ENCODE measurements at regions not wholly inside any gene's neighbourhood (a gene's known extent, or its start where the extent isn't known, plus 50 kb on each side); places are given as distances from the start of the nearest gene placed in this dataset.
"Not testable (repeated sequence)": the region's sequence is repeated elsewhere in the genome, so short reads cannot be mapped to it uniquely, and the experiment has no call there.

GRCh38 chr1:10914056-10914455, 98.4 kb upstream of the TARDBP start:
- no peak for DNase-seq (ENCODE audit: low spot score)

- DNase-seq (ENCODE audit: low spot score) = no peak
These were observed 96.9 kb upstream of the TARDBP start for GRCh38 chr1:10915594-10915993.

- no peak for DNase-seq (ENCODE audit: low spot score)
These were observed 96.1 kb upstream of the TARDBP start for GRCh38 chr1:10916311-10916710.

DNA sequence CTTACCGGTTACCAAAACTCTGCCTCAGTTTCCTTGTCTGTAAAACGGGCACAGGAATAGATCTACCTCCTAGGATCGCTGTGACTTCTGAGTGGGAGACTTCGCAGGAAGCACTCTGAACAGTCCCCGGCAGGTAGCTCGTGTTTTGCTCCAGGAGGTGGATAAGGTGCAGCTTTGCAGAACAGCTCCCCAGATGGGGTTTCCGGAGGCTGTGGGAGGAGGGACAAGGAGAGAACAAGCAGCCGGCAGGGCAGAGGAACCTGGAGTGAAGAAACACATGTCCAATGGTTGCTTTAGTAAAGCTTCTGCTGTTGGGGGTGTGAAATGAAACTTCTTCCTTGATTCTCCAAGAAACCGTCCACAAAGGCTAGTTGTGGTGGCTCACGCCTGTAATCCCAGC, 95.5 kb upstream of the TARDBP start:
- DNase-seq (ENCODE audit: low spot score) = no peak

- DNase-seq (ENCODE audit: low spot score) = no peak
These were observed 94.7 kb upstream of the TARDBP start for GRCh38 chr1:10917513-10918454.

DNA sequence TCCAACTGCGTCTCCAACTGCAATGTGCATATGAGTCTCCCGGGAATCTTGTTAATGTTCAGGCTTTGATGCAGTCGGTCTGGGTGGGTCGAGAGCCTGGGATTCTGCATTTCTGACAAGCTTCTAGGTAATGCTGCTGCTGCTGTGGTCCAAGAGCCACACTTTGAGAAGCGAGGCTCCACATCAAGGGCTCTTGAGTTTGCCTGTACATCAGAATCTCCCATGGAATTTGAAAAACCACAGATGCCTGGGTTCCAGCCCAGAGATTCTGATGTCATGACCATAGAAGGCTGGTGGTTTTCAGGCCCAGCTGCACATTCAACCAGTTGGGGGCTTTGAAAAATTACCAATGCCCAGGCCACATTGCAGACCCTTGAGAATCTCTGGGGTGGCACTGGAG, 93.9 kb upstream of the TARDBP start:
- peak; percentile 63 for DNase-seq (ENCODE audit: low spot score)

- no peak for DNase-seq (ENCODE audit: low spot score)
These were observed 92.3 kb upstream of the TARDBP start for GRCh38 chr1:10920063-10920626.

DNA sequence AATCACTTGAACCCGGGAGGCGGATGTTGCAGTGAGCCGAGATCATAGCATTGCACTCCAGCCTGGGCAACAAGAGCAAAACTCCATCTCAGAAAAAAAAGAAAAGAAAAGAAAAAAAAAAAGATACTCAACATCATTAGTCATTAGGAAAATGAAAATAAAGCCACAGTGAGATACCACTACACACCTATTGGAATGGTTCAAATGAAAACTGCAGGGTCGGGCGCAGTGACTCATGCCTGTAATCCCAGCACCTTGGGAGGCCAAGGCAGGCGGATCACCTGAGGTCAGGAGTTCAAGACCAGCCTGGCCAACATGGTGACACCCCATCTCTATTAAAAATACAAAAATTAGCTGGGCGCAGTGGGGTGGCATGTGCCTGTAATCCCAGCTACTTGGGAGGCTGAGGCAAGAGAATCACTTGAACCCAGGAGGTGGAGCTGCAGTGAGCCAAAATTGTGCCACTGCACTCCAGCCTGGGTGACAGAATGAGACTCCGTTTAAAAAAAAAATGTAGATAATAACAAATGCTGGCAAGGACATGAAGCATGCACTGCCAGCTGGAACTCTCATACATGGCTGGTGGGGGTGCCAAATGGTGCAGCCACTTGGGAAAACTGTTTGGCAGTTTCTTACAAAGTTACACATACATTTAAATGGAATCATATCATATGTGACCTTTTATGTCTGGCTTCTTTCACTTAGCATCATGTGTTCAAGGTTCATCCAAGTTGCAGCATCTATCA, 90.0 kb upstream of the TARDBP start:
- not testable (repeated sequence) for DNase-seq (ENCODE audit: low spot score)

GRCh38 chr1:10924030-10924429, 88.4 kb upstream of the TARDBP start:
- no peak for DNase-seq (ENCODE audit: low spot score)

DNA sequence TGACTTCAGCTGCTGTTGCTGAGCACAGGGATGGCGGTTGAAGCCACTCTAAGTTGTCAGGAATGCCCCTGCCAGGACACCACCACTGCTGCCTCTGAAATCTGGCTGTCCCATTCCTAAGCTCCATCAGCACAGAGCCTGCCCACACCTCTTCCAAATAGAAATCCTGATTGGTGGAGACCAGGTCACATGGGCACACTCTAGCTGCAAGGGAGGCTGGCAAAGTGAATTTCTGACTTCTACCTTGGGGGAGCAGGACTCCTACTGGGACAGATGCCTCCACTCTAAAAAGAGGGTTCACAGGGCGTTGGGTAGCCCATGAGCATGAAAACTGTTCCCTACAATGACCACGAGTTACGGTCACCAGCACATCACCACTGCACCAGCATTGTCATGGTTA, 83.8 kb upstream of the TARDBP start:
- DNase-seq (ENCODE audit: low spot score) = no peak

DNA sequence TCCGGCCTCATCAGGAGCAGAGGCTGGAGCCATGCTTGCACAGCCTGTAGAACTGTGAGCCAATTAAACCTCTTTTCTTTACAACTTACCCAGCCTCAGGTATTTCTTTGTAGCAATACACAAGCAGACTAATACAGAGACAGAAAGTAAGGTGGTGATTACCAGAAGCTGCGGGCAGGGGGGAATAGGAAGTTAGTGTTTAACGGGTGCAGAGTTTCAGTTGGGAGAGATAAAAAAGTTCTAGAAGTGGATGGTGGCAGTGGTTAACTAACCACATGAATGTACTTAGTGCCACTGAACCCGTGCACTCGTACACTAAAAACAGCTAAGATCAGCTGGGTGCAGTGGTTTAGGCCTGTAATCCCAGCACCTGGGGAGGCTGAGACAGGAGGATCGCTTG, 80.4 kb upstream of the TARDBP start:
- DNase-seq (ENCODE audit: low spot score) = no peak

DNA sequence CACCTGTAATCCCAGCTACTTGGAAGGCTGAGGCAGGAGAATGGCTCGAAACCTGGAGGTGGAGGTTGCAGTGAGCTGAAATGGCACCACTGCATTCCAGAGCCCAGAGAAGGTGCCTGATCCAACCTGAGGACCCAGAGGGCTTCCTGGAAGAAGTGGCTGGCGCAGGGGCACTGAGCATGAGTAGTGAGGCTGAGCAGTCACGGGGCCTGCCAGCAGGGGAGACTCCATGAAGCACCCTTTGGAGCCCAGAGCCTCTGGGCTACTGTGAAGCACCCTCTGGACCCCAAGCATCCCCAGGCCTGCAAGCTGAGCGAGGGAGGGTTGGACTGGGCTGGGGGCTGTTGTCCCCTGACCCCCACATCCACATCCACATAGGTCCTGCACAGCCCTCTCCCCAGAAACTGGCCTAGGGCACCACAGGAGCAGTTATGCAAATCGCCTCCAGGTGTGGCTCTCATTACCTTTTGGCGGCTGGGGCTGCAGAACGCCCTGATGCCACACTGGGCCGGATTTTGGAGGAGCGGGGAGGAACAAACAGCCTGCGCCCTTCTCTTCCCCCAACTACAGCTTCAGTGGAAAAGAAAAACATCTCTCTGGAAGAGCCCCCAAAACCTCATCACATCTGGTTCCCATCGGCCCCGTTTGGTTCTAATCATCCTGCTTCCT, 78.2 kb upstream of the TARDBP start:
- DNase-seq (ENCODE audit: low spot score) = no peak

- no peak for DNase-seq (ENCODE audit: low spot score)
These were observed 77.2 kb upstream of the TARDBP start for GRCh38 chr1:10935246-10935645.

DNA sequence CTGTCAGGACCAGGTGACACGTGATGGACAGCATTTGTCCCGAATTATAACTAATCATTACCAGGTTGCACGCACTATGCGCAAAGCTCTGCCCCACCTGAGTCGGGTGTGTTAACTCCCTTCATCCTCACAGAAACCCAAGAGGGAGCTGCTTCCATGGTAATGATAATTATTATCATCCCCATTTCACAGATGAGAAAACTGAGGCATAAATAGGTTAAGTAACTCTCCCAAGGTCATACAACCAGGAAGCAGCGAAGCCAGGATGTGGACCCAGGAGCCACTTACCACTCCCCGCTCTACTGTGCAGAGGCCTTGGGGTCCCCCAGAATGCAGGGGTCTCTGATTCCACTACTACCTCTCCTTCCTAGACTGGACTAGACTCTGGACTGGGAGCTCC, 76.7 kb upstream of the TARDBP start:
- no peak for DNase-seq (ENCODE audit: low spot score)

DNA sequence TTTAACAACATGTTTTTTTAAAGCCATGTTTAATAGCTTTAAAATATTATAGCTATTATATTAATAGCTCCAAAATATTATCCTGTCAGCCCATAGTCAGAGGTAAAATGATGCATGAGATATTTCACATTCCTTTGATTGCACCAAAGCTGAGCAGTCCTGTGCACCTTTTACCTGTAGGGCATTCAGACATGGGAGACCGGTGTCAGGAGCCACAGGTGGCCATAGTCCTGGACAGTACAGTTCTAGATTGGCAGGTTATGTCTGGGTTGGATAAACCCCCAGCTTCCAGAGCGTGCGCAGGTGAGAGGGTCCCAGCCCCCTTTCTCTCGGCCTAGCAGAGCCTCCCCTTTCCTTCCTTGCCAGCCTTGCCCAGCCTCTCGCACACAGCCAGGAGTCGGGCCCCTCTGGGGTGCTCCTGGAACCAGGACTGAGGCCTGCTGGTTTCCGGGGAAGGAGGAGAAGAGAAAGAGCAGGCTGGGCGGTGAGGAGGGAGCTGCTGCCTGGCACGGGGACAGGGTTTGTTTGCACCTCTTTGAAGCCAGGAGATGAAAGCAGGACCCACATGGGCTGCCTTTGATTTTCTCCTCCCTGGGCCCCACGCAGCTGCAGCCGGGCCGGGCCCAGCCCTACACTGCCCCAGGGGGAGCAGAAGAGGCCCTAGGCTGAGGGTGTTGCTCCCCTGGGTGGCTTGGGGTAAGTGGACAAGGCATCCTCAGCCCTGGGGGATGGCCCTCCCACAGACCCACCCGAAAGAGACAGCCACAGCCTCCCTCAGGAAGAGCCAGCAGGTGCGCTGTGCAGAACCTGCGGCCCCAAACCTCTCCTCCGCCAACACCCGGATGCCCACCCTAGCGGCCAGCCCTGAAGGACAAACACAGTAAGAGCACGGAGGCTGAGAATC, 75.2 kb upstream of the TARDBP start:
- no peak for DNase-seq (ENCODE audit: low spot score)

GRCh38 chr1:10938741-10939417, 73.6 kb upstream of the TARDBP start:
- DNase-seq (ENCODE audit: low spot score) = no peak

DNA sequence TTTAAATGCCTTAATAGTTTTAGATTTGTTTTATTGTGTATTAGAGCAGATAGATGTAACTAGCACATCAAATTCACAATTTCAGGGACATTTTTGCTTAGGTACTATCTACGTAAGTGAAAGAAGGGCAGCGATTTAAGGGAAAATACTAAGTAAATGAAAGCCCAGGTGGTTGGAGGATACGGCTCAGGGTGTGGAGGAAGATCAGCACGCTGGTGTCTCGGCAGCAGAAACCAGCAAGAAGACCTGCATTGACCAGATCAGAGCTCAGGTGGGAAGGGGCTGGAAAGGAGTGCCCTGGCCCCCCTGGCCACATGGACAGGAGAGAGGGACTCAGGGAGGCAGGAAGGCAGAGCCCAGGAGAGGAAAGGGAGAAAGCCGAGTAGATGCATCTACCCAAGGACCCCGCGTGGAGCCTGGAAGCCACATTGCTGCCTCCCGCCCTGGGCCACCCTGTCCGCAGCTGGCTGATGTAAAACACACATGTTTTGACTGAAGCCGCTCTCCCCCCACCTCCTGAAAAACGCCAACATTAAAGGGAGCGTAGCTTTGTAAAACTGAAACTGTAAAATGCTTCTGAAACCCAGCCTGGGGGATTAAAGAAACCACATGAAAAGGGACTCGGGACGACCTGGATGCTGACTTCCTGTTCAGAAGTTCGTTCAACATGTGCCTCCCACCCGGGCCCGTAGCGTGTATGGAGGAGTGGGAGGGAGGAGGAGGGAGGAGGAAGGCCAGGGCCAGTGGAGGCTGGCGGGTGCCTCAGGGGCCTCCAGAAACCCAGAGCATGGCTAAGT, 72.6 kb upstream of the TARDBP start:
- peak; percentile 57 for DNase-seq (ENCODE audit: low spot score)

GRCh38 chr1:10940451-10940804, 72.0 kb upstream of the TARDBP start:
- no peak for DNase-seq (ENCODE audit: low spot score)

GRCh38 chr1:10940838-10941237, 71.6 kb upstream of the TARDBP start:
- DNase-seq (ENCODE audit: low spot score) = no peak
